AG09319 (cell line): ENCODE measurements at regions not wholly inside any gene's neighbourhood (a gene's known extent, or its start where the extent isn't known, plus 50 kb on each side); places are given as distances from the start of the nearest gene placed in this dataset.

Source experiments
- DNase-seq: peaks from one replicate; pipeline ENCODE4 v3.0.0-alpha.2; 2010; ENCODE audit warnings: low read depth; ENCODE audit errors: extremely low read depth
- TF ChIP-seq, protein P1 (sequence below): IDR thresholded peaks from 2 replicates; pipeline ENCODE4 v1.5.1; 2011; ENCODE audit warnings: low read depth, mild to moderate bottlenecking, inconsistent platforms, low read length, moderate library complexity

DNA sequence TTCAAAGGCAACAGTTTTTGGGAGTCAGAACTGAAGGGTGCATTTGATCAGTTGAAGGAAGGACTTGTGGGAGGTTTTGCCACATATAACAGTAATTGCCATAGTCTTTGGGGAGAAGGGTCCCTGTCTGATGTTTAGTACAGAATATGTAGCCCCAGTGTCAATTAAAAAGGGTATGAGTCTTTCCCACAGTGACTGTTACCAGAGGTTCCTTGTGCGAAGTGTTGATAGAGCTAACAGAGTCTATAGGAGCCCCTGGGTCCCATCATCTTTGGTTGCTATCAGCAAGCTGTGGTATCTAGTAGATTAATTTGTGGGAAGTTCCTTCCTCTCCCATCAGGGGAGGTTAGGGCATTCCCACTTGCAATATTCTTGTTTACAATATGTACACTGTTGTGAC lies 329.2 kb downstream of the PTPRU start:
- no peak for DNase-seq
- TF ChIP-seq, protein P1, sequence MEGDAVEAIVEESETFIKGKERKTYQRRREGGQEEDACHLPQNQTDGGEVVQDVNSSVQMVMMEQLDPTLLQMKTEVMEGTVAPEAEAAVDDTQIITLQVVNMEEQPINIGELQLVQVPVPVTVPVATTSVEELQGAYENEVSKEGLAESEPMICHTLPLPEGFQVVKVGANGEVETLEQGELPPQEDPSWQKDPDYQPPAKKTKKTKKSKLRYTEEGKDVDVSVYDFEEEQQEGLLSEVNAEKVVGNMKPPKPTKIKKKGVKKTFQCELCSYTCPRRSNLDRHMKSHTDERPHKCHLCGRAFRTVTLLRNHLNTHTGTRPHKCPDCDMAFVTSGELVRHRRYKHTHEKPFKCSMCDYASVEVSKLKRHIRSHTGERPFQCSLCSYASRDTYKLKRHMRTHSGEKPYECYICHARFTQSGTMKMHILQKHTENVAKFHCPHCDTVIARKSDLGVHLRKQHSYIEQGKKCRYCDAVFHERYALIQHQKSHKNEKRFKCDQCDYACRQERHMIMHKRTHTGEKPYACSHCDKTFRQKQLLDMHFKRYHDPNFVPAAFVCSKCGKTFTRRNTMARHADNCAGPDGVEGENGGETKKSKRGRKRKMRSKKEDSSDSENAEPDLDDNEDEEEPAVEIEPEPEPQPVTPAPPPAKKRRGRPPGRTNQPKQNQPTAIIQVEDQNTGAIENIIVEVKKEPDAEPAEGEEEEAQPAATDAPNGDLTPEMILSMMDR: no peak

DNA sequence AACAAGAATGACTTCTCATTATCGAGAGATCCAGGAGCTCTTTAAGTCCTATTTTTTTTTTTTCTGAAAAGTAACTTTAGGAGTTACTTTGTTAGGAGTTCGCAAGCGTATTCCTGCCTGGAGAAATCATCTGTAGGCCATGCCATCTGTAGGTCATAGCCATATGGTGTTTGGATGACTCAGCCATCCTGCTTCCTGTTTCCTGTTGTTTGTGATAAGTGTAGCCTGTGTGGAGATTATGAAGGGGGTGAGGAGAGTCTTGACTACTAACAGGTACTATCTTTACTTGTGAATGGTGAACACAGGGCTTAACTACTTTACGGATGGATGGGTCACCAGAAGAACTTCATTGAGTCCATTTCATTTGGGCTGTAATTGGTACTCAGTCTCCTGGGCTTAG lies 327.2 kb downstream of the PTPRU start:
- DNase-seq: no peak
- TF ChIP-seq, protein P1: no peak

DNA sequence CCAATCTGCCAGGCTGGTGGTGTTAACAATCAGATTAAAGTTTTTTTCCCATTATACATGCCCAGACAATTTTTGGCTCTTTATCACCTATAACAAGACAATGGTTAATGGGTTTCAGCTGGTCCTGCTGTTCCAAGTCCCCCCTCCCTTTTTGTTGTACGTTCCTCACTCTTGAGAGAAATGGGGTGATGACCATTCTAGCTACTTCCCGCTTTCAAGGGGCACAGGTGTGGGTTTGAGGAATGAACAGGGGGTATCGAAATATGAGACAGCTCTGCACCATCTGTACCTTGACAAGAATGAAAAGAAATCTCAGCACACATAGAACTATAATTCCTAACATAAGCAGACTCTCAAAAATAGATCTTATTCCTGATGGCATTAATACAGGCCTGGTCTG lies 326.8 kb downstream of the PTPRU start:
- DNase-seq: no peak
- TF ChIP-seq, protein P1: no peak

DNA sequence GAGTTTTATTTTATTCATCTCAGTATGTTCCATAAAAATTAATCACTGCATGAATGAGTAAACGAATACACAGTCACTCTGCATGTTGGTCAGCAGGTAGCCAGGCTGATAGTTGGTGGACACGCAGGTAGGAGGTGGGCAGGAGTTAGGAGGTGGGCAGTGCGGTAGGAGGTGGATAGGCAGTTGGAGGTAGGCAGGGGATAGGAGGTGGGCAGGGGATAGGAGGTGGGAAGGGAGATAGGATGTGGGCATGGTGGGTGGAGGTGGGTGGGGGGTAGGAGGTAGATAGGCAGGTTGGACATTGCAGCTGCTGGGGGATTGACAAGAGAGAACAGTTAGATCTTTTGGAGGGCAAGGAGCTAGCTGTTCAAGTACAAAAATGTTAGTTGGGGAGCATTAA lies 322.7 kb downstream of the PTPRU start:
- DNase-seq: no peak
- TF ChIP-seq, protein P1: no peak

DNA sequence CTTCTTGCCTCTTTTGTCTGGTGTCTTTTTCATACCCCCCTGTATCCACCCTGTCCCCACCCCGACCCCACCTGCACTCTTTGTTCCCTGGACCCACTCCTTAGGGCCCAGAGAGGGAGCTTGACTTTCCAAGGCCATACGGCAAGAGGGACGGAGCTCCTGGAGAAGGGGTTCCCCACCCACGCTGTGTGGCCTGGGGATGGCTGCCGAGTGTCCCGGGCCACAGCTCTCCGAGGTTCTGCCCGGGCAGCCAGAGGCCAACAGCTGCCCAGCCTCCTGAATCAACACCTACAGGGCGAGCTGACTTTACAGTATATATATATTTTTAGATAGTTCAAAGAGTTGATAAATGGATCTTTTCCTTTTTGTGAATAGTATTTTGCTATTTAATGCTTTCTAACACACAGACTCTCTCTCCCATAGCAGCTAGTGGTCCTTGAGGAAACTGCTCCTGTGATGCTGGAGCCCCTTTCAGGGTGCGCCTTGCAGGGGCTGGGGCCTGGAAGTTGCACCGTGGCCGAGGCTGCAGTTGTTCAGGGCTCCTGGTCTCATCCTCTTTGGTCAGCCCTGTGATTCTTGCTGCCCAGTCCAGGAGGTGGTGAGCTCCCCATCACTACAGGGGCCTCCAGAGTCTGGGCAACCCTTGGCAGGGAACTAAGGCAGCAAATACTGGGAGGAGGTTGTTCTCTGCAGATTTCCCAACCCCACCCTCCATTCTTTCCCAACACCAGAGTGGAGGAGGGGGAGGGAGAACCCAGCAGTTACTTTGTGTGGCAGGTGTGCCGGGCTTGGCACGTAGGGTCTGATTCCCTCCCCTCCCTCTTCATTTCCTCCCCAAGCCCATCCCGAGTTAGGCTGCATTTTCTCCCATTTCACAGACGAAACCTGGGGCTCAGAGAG lies 321.6 kb downstream of the PTPRU start:
- TF ChIP-seq, protein P1: no peak
- DNase-seq: no peak

DNA sequence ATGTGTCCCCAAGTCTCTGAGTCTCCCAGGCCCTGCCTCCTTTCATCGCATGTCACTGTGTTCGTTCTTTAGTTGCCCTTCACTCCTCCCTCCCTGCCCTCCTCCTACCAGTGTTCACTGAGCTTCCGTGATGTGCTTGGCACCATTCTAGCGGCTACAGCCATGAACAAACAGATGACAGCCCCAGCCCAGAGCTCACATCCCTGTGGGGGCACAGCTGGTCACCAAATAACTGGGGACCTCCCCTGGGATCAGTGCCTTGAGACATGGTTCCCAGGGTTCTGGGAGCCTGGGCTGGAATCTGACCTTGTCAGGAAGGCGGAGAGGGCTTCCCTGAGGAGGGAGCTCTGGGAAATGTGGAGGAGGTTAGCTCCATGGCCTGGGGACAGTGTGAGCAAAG lies 320.7 kb downstream of the PTPRU start:
- TF ChIP-seq, protein P1: no peak

DNA sequence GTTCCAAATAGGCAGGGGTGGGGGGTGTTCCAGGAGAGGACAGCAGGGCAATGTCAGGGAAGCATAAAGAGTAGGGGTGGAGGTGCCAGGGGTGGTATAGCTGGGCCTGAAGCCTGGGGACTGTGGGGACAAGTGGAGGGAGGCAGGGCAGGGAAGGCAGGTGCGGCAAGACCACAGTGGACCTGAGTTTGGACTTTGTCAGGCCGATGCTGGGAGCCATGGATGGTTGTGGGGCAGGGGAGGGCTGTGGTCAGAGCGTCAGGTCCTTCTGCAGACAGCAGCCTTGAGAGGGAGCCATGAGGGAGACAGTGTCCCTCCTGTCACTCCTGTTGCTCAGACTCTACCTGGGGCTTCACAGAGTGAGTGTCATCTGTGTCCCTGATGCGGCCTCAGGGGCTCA lies 320.3 kb downstream of the PTPRU start:
- TF ChIP-seq, protein P1: no peak
- DNase-seq: no peak

More for the DNA sequence above, 320.7 kb downstream of the PTPRU start:
- DNase-seq: no peak
